ENCODE measurements at regions not wholly inside any gene's neighbourhood (a gene's known extent, or its start where the extent isn't known, plus 50 kb on each side); places are given as distances from the start of the nearest gene placed in this dataset.

GRCh38 chr5:93902288-93902687 is 160.9 kb upstream of the POU5F2 start:
- no peaks in the 10 kb centered on the region for H3K27me3 Mint-ChIP-seq
- no peak for DNase-seq (ENCODE audit: low spot score)
- no peaks in the 10 kb centered on the region for H3K36me3 Mint-ChIP-seq
- ATAC-seq = no peak
- no peak overlapping the region for H3K4me3 Mint-ChIP-seq
- H3K27ac Mint-ChIP-seq = no peak overlapping the region
- no peaks in the 10 kb centered on the region for H3K9me3 Mint-ChIP-seq
- no peaks in the 10 kb centered on the region for H3K4me1 Mint-ChIP-seq (ENCODE audit: low read depth in 2 of 2)

GRCh38 chr5:93899026-93899600 is 157.7 kb upstream of the POU5F2 start:
- Mint-ChIP-seq H3K4me3 (no peak overlapping the region), H3K9me3 (no peaks in the 10 kb centered on the region), H3K4me1 (ENCODE audit: low read depth in 2 of 2) (no peaks in the 10 kb centered on the region), H3K27me3 (no peaks in the 10 kb centered on the region), H3K27ac (no peak overlapping the region), H3K36me3 (no peaks in the 10 kb centered on the region)
- ATAC-seq (no peak), DNase-seq (ENCODE audit: low spot score) (no peak)

- Mint-ChIP-seq H3K4me3 (no peak overlapping the region), H3K27me3 (no peaks in the 10 kb centered on the region), H3K27ac (no peak overlapping the region), H3K36me3 (no peaks in the 10 kb centered on the region), H3K9me3 (no peaks in the 10 kb centered on the region), H3K4me1 (ENCODE audit: low read depth in 2 of 2) (no peaks in the 10 kb centered on the region)
- no peak for DNase-seq (ENCODE audit: low spot score)
- no peak for ATAC-seq
These were observed 153.4 kb upstream of the POU5F2 start for GRCh38 chr5:93894601-93895354.

GRCh38 chr5:93893075-93893474 is 151.7 kb upstream of the POU5F2 start:
- Mint-ChIP-seq H3K27me3 (no peaks in the 10 kb centered on the region), H3K9me3 (no peaks in the 10 kb centered on the region), H3K4me1 (ENCODE audit: low read depth in 2 of 2) (peaks cover 0 to 1% of the 10 kb centered on the region in 2 donors), H3K36me3 (no peaks in the 10 kb centered on the region), H3K4me3 (no peak overlapping the region), H3K27ac (peak overlapping the region in 1 of 2 donors; percentile 41)
- DNase-seq (ENCODE audit: low spot score) (no peak), ATAC-seq (no peak)

GRCh38 chr5:93892481-93892880 is 151.1 kb upstream of the POU5F2 start:
- Mint-ChIP-seq H3K4me3 (no peak overlapping the region), H3K9me3 (no peaks in the 10 kb centered on the region), H3K27ac (peak overlapping the region in 1 of 2 donors; percentile 41), H3K36me3 (no peaks in the 10 kb centered on the region), H3K27me3 (no peaks in the 10 kb centered on the region), H3K4me1 (ENCODE audit: low read depth in 2 of 2) (peaks cover 3 to 6% of the 10 kb centered on the region in 2 donors)
- ATAC-seq (no peak), DNase-seq (ENCODE audit: low spot score) (no peak)

GRCh38 chr5:93891491-93892480 is 150.4 kb upstream of the POU5F2 start:
- Mint-ChIP-seq H3K4me1 (ENCODE audit: low read depth in 2 of 2) (peaks cover 9 to 13% of the 10 kb centered on the region in 2 donors), H3K27ac (peak overlapping the region in 1 of 2 donors; percentile 15), H3K36me3 (no peaks in the 10 kb centered on the region), H3K27me3 (no peaks in the 10 kb centered on the region), H3K9me3 (no peaks in the 10 kb centered on the region), H3K4me3 (no peak overlapping the region)
- no peak for ATAC-seq
- no peak for DNase-seq (ENCODE audit: low spot score)

GRCh38 chr5:93890657-93891056 is 149.3 kb upstream of the POU5F2 start:
- ATAC-seq = no peak
- Mint-ChIP-seq H3K4me3 (no peak overlapping the region), H3K27me3 (no peaks in the 10 kb centered on the region), H3K4me1 (ENCODE audit: low read depth in 2 of 2) (peaks cover 18 to 22% of the 10 kb centered on the region in 2 donors), H3K9me3 (no peaks in the 10 kb centered on the region), H3K27ac (no peak overlapping the region), H3K36me3 (no peaks in the 10 kb centered on the region)
- DNase-seq (ENCODE audit: low spot score) = no peak

- Mint-ChIP-seq H3K27ac (peak overlapping the region in 1 of 2 donors; percentile 64), H3K4me3 (no peak overlapping the region), H3K27me3 (no peaks in the 10 kb centered on the region), H3K36me3 (no peaks in the 10 kb centered on the region), H3K9me3 (no peaks in the 10 kb centered on the region), H3K4me1 (ENCODE audit: low read depth in 2 of 2) (peaks cover 22% of the 10 kb centered on the region in 2 donors)
- ATAC-seq (no peak), DNase-seq (ENCODE audit: low spot score) (no peak)
These were observed 146.3 kb upstream of the POU5F2 start for GRCh38 chr5:93887678-93888077.

GRCh38 chr5:93886917-93887361 is 145.5 kb upstream of the POU5F2 start:
- ATAC-seq = peak in 1 of 2 donors; percentile 82
- H3K4me3 Mint-ChIP-seq = peak overlapping the region; percentile 77
- H3K27me3 Mint-ChIP-seq = no peaks in the 10 kb centered on the region
- peak overlapping the region; percentile 27 to 64 for H3K27ac Mint-ChIP-seq
- no peak for DNase-seq (ENCODE audit: low spot score)
- H3K36me3 Mint-ChIP-seq = no peaks in the 10 kb centered on the region
- peaks cover 22% of the 10 kb centered on the region in 2 donors for H3K4me1 Mint-ChIP-seq (ENCODE audit: low read depth in 2 of 2)
- H3K9me3 Mint-ChIP-seq = no peaks in the 10 kb centered on the region

- Mint-ChIP-seq H3K36me3 (no peaks in the 10 kb centered on the region), H3K4me1 (ENCODE audit: low read depth in 2 of 2) (peaks cover 22% of the 10 kb centered on the region in 2 donors), H3K4me3 (peak overlapping the region; percentile 77), H3K9me3 (no peaks in the 10 kb centered on the region), H3K27ac (peak overlapping the region; percentile 27 to 64), H3K27me3 (no peaks in the 10 kb centered on the region)
- ATAC-seq = no peak
- DNase-seq (ENCODE audit: low spot score) = no peak
These were observed 144.9 kb upstream of the POU5F2 start for GRCh38 chr5:93886098-93886806.

- no peak for ATAC-seq
- Mint-ChIP-seq H3K36me3 (peaks cover 3% of the 10 kb centered on the region), H3K4me3 (no peak overlapping the region), H3K9me3 (no peaks in the 10 kb centered on the region), H3K27me3 (no peaks in the 10 kb centered on the region), H3K4me1 (ENCODE audit: low read depth in 2 of 2) (peaks cover 22% of the 10 kb centered on the region in 2 donors), H3K27ac (no peak overlapping the region)
- DNase-seq (ENCODE audit: low spot score) = no peak
These were observed 142.9 kb upstream of the POU5F2 start for GRCh38 chr5:93884254-93884653.

GRCh38 chr5:93883459-93883858 is 142.1 kb upstream of the POU5F2 start:
- H3K4me3 Mint-ChIP-seq = no peak overlapping the region
- no peak overlapping the region for H3K27ac Mint-ChIP-seq
- no peaks in the 10 kb centered on the region for H3K9me3 Mint-ChIP-seq
- peaks cover 6% of the 10 kb centered on the region for H3K36me3 Mint-ChIP-seq
- H3K27me3 Mint-ChIP-seq = no peaks in the 10 kb centered on the region
- DNase-seq (ENCODE audit: low spot score) = no peak
- H3K4me1 Mint-ChIP-seq (ENCODE audit: low read depth in 2 of 2) = peaks cover 22% of the 10 kb centered on the region in 2 donors
- ATAC-seq = no peak

GRCh38 chr5:93875693-93876092 is 134.3 kb upstream of the POU5F2 start:
- Mint-ChIP-seq H3K4me1 (ENCODE audit: low read depth in 2 of 2) (peaks cover 13 to 19% of the 10 kb centered on the region in 2 donors), H3K9me3 (no peaks in the 10 kb centered on the region), H3K27ac (no peak overlapping the region), H3K4me3 (no peak overlapping the region), H3K36me3 (peaks cover 6% of the 10 kb centered on the region), H3K27me3 (no peaks in the 10 kb centered on the region)
- ATAC-seq = no peak
- no peak for DNase-seq (ENCODE audit: low spot score)
